ENCODE measurements at regions not wholly inside any gene's neighbourhood (a gene's known extent, or its start where the extent isn't known, plus 50 kb on each side); places are given as distances from the start of the nearest gene placed in this dataset.

DNA sequence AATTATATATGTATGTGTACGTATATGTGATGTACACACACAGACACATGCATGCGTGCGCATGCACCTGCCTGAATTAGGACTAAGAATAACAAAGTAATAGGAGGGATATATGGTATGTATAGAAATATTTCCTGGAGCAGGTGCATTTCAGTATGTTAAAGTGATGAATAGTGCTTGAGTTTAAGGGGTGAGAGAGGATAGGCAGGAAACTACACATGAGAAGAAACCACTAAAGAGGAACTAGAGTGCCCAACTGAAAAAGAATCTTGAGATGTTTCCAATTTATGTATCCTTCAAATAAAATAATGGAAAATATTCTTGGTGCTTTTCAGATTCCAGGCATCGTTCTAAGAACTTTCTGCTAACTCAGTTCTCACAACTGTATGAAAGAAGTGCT is 52.6 kb upstream of the UNC5C start:
- H3K9me3 ChIP-seq = no peaks in the 10 kb centered on the region
- no peaks in the 10 kb centered on the region for H3K27me3 ChIP-seq
- no peak overlapping the region for H3K27ac ChIP-seq
- intact Hi-C loops (cut with DNase I; ENCODE audit: low total_unique reads) = no loop called here
- WGBS, 5 donors = 75 to 88% (median 86%) methylated on average over 4 of the region's 4 CpGs
- no peak overlapping the region for H3K4me3 ChIP-seq
- DNase-seq = no peak
- TF ChIP-seq EP300 (IDR thresholded peaks at IDR 0.05) = no peak
- no peak for TF ChIP-seq POLR2AphosphoS5 (IDR thresholded peaks at IDR 0.05)
- no peak for TF ChIP-seq POLR2A (IDR thresholded peaks at IDR 0.05)
- TF ChIP-seq CTCF (IDR thresholded peaks at IDR 0.05) = no peak
- no peaks in the 10 kb centered on the region for H3K4me1 ChIP-seq
- no peaks in the 10 kb centered on the region for H3K36me3 ChIP-seq

- DNase-seq = no peak
- intact Hi-C loops (cut with DNase I; ENCODE audit: low total_unique reads) = no loop called here
- H3K4me1 ChIP-seq = no peaks in the 10 kb centered on the region
- WGBS, 5 donors = 61 to 75% (median 69%) methylated on average over 7 of the region's 7 CpGs
- no peaks in the 10 kb centered on the region for H3K27me3 ChIP-seq
- H3K36me3 ChIP-seq = no peaks in the 10 kb centered on the region
- no peak overlapping the region for H3K4me3 ChIP-seq
- H3K27ac ChIP-seq = no peak overlapping the region
- no peaks in the 10 kb centered on the region for H3K9me3 ChIP-seq
- TF ChIP-seq EP300 (IDR thresholded peaks at IDR 0.05) = no peak
- no peak for TF ChIP-seq POLR2AphosphoS5 (IDR thresholded peaks at IDR 0.05)
- TF ChIP-seq CTCF (IDR thresholded peaks at IDR 0.05) = no peak
- TF ChIP-seq POLR2A (IDR thresholded peaks at IDR 0.05) = no peak
Measured at GRCh38 chr4:95599777-95600400, 51.1 kb upstream of the UNC5C start.

All from stomach (tissue), 8 donors.